ENCODE measurements at regions not wholly inside any gene's neighbourhood (a gene's known extent, or its start where the extent isn't known, plus 50 kb on each side); places are given as distances from the start of the nearest gene placed in this dataset.

- intact Hi-C loops (cut with DNase I) = no loop called here
- no peak for TF ChIP-seq POLR2A (IDR thresholded peaks at IDR 0.05)
- no peak for TF ChIP-seq CTCF (IDR thresholded peaks at IDR 0.05)
- no peak for TF ChIP-seq POLR2AphosphoS5 (IDR thresholded peaks at IDR 0.05)
- Histone ChIP-seq H3K4me3 (no peak overlapping the region), H3K9me3 (no peaks in the 10 kb centered on the region), H3K4me1 (replicated peaks) (no peaks in the 10 kb centered on the region), H3K27ac (no peak overlapping the region), H3K27me3 (replicated peaks; ENCODE audit: insufficient read depth) (no peaks in the 10 kb centered on the region), H3K36me3 (no peaks in the 10 kb centered on the region)
- DNase-seq (ENCODE audit: low spot score) = no peak
- 51% methylated on average over 5 of the region's 5 CpGs for WGBS
Measured at GRCh38 chr5:31047007-31047406, 146.5 kb upstream of the CDH6 start.

GRCh38 chr5:31036411-31036810 is 157.1 kb upstream of the CDH6 start:
- no peaks in the 10 kb centered on the region for H3K36me3 ChIP-seq
- no peaks in the 10 kb centered on the region for H3K9me3 ChIP-seq
- TF ChIP-seq POLR2A (IDR thresholded peaks at IDR 0.05) (no peak), POLR2AphosphoS5 (IDR thresholded peaks at IDR 0.05) (no peak), CTCF (IDR thresholded peaks at IDR 0.05) (no peak)
- no peak overlapping the region for H3K4me3 ChIP-seq
- no peak for DNase-seq (ENCODE audit: low spot score)
- intact Hi-C loops (cut with DNase I) = no loop called here
- WGBS = 69% methylated on average over 4 of the region's 4 CpGs
- H3K4me1 ChIP-seq (replicated peaks) = no peaks in the 10 kb centered on the region
- H3K27me3 ChIP-seq (replicated peaks; ENCODE audit: insufficient read depth) = no peaks in the 10 kb centered on the region
- H3K27ac ChIP-seq = no peak overlapping the region

- no peaks in the 10 kb centered on the region for H3K4me1 ChIP-seq (replicated peaks)
- 57% methylated on average over 1 of the region's 1 CpG for WGBS
- H3K36me3 ChIP-seq = no peaks in the 10 kb centered on the region
- no peaks in the 10 kb centered on the region for H3K9me3 ChIP-seq
- intact Hi-C loops (cut with DNase I) = no loop called here
- H3K27ac ChIP-seq = no peak overlapping the region
- H3K4me3 ChIP-seq = no peak overlapping the region
- no peaks in the 10 kb centered on the region for H3K27me3 ChIP-seq (replicated peaks; ENCODE audit: insufficient read depth)
- TF ChIP-seq POLR2A (IDR thresholded peaks at IDR 0.05) (no peak), POLR2AphosphoS5 (IDR thresholded peaks at IDR 0.05) (no peak), CTCF (IDR thresholded peaks at IDR 0.05) (no peak)
- DNase-seq (ENCODE audit: low spot score) = no peak
Measured at GRCh38 chr5:31033295-31033694, 160.2 kb upstream of the CDH6 start.

- no peak for DNase-seq (ENCODE audit: low spot score)
- 92% methylated on average over 8 of the region's 8 CpGs for WGBS
- Histone ChIP-seq H3K27ac (no peak overlapping the region), H3K4me1 (replicated peaks) (no peaks in the 10 kb centered on the region), H3K36me3 (no peaks in the 10 kb centered on the region), H3K4me3 (no peak overlapping the region), H3K9me3 (no peaks in the 10 kb centered on the region), H3K27me3 (replicated peaks; ENCODE audit: insufficient read depth) (no peaks in the 10 kb centered on the region)
- intact Hi-C loops (cut with DNase I) = no loop called here
- TF ChIP-seq CTCF (IDR thresholded peaks at IDR 0.05) (no peak), POLR2AphosphoS5 (IDR thresholded peaks at IDR 0.05) (no peak), POLR2A (IDR thresholded peaks at IDR 0.05) (no peak)
Measured at GRCh38 chr5:31029925-31030324, 163.6 kb upstream of the CDH6 start.

- no peaks in the 10 kb centered on the region for H3K4me1 ChIP-seq (replicated peaks)
- H3K27me3 ChIP-seq (replicated peaks; ENCODE audit: insufficient read depth) = no peaks in the 10 kb centered on the region
- H3K4me3 ChIP-seq = no peak overlapping the region
- H3K36me3 ChIP-seq = no peaks in the 10 kb centered on the region
- no peak for DNase-seq (ENCODE audit: low spot score)
- intact Hi-C loops (cut with DNase I) = no loop called here
- H3K9me3 ChIP-seq = no peaks in the 10 kb centered on the region
- no peak overlapping the region for H3K27ac ChIP-seq
- TF ChIP-seq CTCF (IDR thresholded peaks at IDR 0.05) (no peak), POLR2AphosphoS5 (IDR thresholded peaks at IDR 0.05) (no peak), POLR2A (IDR thresholded peaks at IDR 0.05) (no peak)
Measured at GRCh38 chr5:31027721-31028120, 165.8 kb upstream of the CDH6 start.

Measured in prostate gland (tissue), 2 donors.